ENCODE measurements at regions not wholly inside any gene's neighbourhood (a gene's known extent, or its start where the extent isn't known, plus 50 kb on each side); places are given as distances from the start of the nearest gene placed in this dataset.

DNA sequence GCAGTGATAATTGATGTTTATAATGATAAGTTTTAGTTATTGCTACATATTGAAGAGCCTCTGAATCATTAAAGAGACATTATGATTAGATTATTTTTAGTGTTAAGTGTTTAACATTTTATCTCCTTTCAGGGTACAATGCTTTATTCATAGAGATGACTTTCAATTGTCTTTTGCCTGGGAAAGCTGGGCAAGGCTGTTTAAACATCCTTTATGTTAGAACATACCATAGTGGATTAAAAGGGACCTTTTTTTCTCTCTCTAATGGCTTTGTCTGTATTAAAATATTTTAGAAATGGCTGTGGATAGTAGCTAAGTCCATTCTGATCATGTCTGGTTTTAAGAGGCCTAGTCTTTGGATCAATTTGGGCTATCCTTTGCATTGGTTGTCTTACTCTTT lies 427.5 kb upstream of the MIS18BP1 start:
- TF ChIP-seq, protein P1, sequence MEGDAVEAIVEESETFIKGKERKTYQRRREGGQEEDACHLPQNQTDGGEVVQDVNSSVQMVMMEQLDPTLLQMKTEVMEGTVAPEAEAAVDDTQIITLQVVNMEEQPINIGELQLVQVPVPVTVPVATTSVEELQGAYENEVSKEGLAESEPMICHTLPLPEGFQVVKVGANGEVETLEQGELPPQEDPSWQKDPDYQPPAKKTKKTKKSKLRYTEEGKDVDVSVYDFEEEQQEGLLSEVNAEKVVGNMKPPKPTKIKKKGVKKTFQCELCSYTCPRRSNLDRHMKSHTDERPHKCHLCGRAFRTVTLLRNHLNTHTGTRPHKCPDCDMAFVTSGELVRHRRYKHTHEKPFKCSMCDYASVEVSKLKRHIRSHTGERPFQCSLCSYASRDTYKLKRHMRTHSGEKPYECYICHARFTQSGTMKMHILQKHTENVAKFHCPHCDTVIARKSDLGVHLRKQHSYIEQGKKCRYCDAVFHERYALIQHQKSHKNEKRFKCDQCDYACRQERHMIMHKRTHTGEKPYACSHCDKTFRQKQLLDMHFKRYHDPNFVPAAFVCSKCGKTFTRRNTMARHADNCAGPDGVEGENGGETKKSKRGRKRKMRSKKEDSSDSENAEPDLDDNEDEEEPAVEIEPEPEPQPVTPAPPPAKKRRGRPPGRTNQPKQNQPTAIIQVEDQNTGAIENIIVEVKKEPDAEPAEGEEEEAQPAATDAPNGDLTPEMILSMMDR (IDR thresholded peaks at IDR 0.05): no peak
- no peak for TF ChIP-seq POLR2A (IDR thresholded peaks at IDR 0.05)

All from thyroid gland (tissue), 4 donors.